H54 (cell line): ENCODE measurements at regions not wholly inside any gene's neighbourhood (a gene's known extent, or its start where the extent isn't known, plus 50 kb on each side); places are given as distances from the start of the nearest gene placed in this dataset.

Source experiments
- DNase-seq: peaks from one replicate; pipeline ENCODE4 v3.0.0; 2011; ENCODE audit warnings: low spot score, mixed read lengths; ENCODE audit not compliant: insufficient read length
- FAIRE-seq: peaks from 3 replicates; lab custom pipeline; 2011; peaks lifted over from hg19 to GRCh38; lab: Jason Lieb, UNC
- POLR2A ChIP-seq: IDR thresholded peaks from 2 replicates; pipeline ENCODE4 v1.6.1; 2011; ENCODE audit warnings: low read depth, mild to moderate bottlenecking, low read length

GRCh38 chr13:78972561-78972960 is 313.6 kb upstream of the OBI1 start:
- DNase-seq (no peak), FAIRE-seq (no peak)
- no peak for TF ChIP-seq POLR2A

- FAIRE-seq, result no peak
- DNase-seq, result no peak
- TF ChIP-seq POLR2A, result no peak
Observed at GRCh38 chr13:78971355-78972025, 312.5 kb upstream of the OBI1 start.

GRCh38 chr13:78960881-78961280 is 301.9 kb upstream of the OBI1 start:
- no peak for DNase-seq
- TF ChIP-seq POLR2A, result no peak
- no peak for FAIRE-seq

- no peak for FAIRE-seq
- no peak for TF ChIP-seq POLR2A
- no peak for DNase-seq
Observed at GRCh38 chr13:78958006-78958405, 299.1 kb upstream of the OBI1 start.

GRCh38 chr13:78940455-78941130 is 281.6 kb upstream of the OBI1 start:
- TF ChIP-seq POLR2A, result no peak
- DNase-seq, result no peak
- FAIRE-seq, result no peak

GRCh38 chr13:78934336-78934735 is 275.4 kb upstream of the OBI1 start:
- DNase-seq, result no peak

GRCh38 chr13:78915015-78915414 is 256.1 kb upstream of the OBI1 start:
- no peak for TF ChIP-seq POLR2A
- DNase-seq, result no peak
- no peak for FAIRE-seq

More at GRCh38 chr13:78934336-78934735, 275.4 kb upstream of the OBI1 start:
- TF ChIP-seq POLR2A, result no peak
- no peak for FAIRE-seq

- FAIRE-seq (no peak), DNase-seq (no peak)
- TF ChIP-seq POLR2A, result no peak
Observed at GRCh38 chr13:78913656-78914055, 254.7 kb upstream of the OBI1 start.

- DNase-seq (no peak), FAIRE-seq (no peak)
- TF ChIP-seq POLR2A, result no peak
Observed at GRCh38 chr13:78910147-78910546, 251.2 kb upstream of the OBI1 start.

GRCh38 chr13:78909276-78909675 is 250.3 kb upstream of the OBI1 start:
- FAIRE-seq, result no peak
- TF ChIP-seq POLR2A, result no peak
- no peak for DNase-seq

- DNase-seq, result no peak
- no peak for TF ChIP-seq POLR2A
- no peak for FAIRE-seq
Observed at GRCh38 chr13:78907006-78907405, 248.1 kb upstream of the OBI1 start.

GRCh38 chr13:78897200-78897599 is 238.2 kb upstream of the OBI1 start:
- DNase-seq (no peak), FAIRE-seq (no peak)
- TF ChIP-seq POLR2A, result no peak

GRCh38 chr13:78884571-78884970 is 225.6 kb upstream of the OBI1 start:
- no peak for FAIRE-seq
- no peak for DNase-seq
- TF ChIP-seq POLR2A, result no peak

GRCh38 chr13:78881751-78882150 is 222.8 kb upstream of the OBI1 start:
- TF ChIP-seq POLR2A, result no peak
- no peak for FAIRE-seq
- DNase-seq, result no peak

- no peak for TF ChIP-seq POLR2A
- FAIRE-seq, result no peak
- no peak for DNase-seq
Observed at GRCh38 chr13:78881054-78881453, 222.1 kb upstream of the OBI1 start.
